22Rv1 (cell line): ENCODE measurements at regions not wholly inside any gene's neighbourhood (a gene's known extent, or its start where the extent isn't known, plus 50 kb on each side); places are given as distances from the start of the nearest gene placed in this dataset.

Experiments used
- CTCF ChIP-seq: fragments of 450-650 bp; IDR thresholded peaks from 2 replicates; pipeline ENCODE4 v1.5.1; 2017; ENCODE audit warnings: mild to moderate bottlenecking
- ZFX ChIP-seq: fragments of 450-650 bp; IDR thresholded peaks from 2 replicates; pipeline ENCODE4 v1.6.1; 2017; ENCODE audit warnings: antibody characterized with exemption, borderline replicate concordance

- TF ChIP-seq CTCF = no peak
- TF ChIP-seq ZFX = no peak
Observed at GRCh38 chr2:146444085-146444484, 1400.7 kb upstream of the ACVR2A start.
